ENCODE measurements at regions not wholly inside any gene's neighbourhood (a gene's known extent, or its start where the extent isn't known, plus 50 kb on each side); places are given as distances from the start of the nearest gene placed in this dataset.

DNA sequence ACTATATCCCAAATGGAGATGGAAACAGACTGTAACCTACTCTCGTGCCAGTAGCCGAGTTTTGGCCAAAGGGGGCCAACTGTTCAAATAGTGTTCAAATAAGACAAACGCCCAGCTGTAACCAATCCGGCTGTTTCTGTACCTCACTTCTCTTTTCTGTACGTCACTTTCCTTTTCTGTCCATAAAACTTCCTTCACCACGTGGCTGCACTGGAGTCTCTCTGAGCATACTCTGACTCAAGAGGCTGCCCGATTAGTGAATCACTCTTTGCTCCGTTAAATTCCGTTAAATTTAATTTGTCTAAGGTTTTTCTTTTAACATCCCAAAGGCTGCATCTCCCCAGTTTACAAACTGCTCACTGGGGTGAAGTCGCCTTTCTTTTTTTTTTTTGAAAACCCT is 219.2 kb upstream of the P2RY1 start:
- Histone ChIP-seq H3K4me3 (replicated peaks; ENCODE audit: insufficient read depth, low read length) (no peak overlapping the region), H3K27me3 (ENCODE audit: insufficient read depth, poor library complexity, severe bottlenecking) (no peaks in the 10 kb centered on the region), H3K27ac (replicated peaks) (no peak overlapping the region)
- DNase-seq (ENCODE audit: low read depth in 1 of 2, low spot score in 1 of 2): no peak
- TF ChIP-seq SPI1 (IDR thresholded peaks at IDR 0.05; ENCODE audit: borderline replicate concordance, low read depth) (no peak), POLR2AphosphoS5 (IDR thresholded peaks at IDR 0.05; ENCODE audit: low read depth) (no peak), GABPA (IDR thresholded peaks at IDR 0.05; ENCODE audit: low read depth) (no peak)
- TF ChIP-seq, protein P1, sequence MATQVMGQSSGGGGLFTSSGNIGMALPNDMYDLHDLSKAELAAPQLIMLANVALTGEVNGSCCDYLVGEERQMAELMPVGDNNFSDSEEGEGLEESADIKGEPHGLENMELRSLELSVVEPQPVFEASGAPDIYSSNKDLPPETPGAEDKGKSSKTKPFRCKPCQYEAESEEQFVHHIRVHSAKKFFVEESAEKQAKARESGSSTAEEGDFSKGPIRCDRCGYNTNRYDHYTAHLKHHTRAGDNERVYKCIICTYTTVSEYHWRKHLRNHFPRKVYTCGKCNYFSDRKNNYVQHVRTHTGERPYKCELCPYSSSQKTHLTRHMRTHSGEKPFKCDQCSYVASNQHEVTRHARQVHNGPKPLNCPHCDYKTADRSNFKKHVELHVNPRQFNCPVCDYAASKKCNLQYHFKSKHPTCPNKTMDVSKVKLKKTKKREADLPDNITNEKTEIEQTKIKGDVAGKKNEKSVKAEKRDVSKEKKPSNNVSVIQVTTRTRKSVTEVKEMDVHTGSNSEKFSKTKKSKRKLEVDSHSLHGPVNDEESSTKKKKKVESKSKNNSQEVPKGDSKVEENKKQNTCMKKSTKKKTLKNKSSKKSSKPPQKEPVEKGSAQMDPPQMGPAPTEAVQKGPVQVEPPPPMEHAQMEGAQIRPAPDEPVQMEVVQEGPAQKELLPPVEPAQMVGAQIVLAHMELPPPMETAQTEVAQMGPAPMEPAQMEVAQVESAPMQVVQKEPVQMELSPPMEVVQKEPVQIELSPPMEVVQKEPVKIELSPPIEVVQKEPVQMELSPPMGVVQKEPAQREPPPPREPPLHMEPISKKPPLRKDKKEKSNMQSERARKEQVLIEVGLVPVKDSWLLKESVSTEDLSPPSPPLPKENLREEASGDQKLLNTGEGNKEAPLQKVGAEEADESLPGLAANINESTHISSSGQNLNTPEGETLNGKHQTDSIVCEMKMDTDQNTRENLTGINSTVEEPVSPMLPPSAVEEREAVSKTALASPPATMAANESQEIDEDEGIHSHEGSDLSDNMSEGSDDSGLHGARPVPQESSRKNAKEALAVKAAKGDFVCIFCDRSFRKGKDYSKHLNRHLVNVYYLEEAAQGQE (IDR thresholded peaks at IDR 0.05; ENCODE audit: insufficient replicate concordance, low read depth): no peak
- TF ChIP-seq, protein P2, sequence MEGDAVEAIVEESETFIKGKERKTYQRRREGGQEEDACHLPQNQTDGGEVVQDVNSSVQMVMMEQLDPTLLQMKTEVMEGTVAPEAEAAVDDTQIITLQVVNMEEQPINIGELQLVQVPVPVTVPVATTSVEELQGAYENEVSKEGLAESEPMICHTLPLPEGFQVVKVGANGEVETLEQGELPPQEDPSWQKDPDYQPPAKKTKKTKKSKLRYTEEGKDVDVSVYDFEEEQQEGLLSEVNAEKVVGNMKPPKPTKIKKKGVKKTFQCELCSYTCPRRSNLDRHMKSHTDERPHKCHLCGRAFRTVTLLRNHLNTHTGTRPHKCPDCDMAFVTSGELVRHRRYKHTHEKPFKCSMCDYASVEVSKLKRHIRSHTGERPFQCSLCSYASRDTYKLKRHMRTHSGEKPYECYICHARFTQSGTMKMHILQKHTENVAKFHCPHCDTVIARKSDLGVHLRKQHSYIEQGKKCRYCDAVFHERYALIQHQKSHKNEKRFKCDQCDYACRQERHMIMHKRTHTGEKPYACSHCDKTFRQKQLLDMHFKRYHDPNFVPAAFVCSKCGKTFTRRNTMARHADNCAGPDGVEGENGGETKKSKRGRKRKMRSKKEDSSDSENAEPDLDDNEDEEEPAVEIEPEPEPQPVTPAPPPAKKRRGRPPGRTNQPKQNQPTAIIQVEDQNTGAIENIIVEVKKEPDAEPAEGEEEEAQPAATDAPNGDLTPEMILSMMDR (IDR thresholded peaks at IDR 0.05; ENCODE audit: insufficient read depth, low read length): no peak

DNA sequence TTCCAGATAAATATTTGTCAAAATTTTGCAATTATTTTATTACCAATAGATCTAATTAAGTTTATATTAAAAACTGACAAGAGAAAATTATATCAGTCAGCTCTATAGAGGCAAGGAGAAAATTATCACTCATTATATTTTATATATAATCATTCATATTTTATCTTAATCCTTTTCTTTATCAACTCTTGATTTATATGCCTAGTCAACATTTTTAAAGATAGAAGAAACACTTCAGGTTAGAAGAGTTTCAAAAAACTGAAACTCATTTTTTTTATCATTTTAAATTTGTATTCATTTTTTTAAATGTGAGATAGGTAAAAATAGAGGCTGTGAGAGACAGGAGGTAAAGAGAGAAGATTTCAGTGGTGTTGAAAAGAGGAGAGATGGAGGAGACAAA is 217.3 kb upstream of the P2RY1 start:
- no peak overlapping the region for H3K27ac ChIP-seq (replicated peaks)

DNA sequence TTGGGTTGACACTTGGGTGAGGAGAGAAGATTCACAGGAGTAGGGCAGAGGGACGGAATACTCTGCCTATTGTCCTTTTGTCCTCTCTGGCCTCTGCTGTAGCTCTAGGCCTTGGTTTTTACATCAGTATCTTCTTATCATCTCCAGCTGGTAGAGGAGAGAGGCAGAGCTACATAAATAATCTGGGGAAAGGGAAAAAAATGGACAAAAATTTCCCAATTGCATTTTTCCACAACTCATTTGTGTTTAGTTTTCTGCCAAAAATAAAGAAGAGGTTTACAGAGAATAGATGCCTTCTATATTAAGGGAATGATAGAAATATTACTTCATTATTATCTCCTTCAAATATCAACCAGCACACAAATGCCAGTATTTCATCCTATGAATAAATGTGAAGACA is 216.4 kb upstream of the P2RY1 start:
- TF ChIP-seq SPI1 (IDR thresholded peaks at IDR 0.05; ENCODE audit: borderline replicate concordance, low read depth): no peak
- no peak for DNase-seq (ENCODE audit: low read depth in 1 of 2, low spot score in 1 of 2)
- no peaks in the 10 kb centered on the region for H3K27me3 ChIP-seq (ENCODE audit: insufficient read depth, poor library complexity, severe bottlenecking)
- H3K4me3 ChIP-seq (replicated peaks; ENCODE audit: insufficient read depth, low read length): no peak overlapping the region
- H3K27ac ChIP-seq (replicated peaks): no peak overlapping the region

More for the DNA sequence above, 217.3 kb upstream of the P2RY1 start:
- H3K27me3 ChIP-seq (ENCODE audit: insufficient read depth, poor library complexity, severe bottlenecking): no peaks in the 10 kb centered on the region
- no peak overlapping the region for H3K4me3 ChIP-seq (replicated peaks; ENCODE audit: insufficient read depth, low read length)
- DNase-seq (ENCODE audit: low read depth in 1 of 2, low spot score in 1 of 2): no peak
- TF ChIP-seq SPI1 (IDR thresholded peaks at IDR 0.05; ENCODE audit: borderline replicate concordance, low read depth) (no peak), GABPA (IDR thresholded peaks at IDR 0.05; ENCODE audit: low read depth) (no peak), POLR2AphosphoS5 (IDR thresholded peaks at IDR 0.05; ENCODE audit: low read depth) (no peak)
- TF ChIP-seq, protein P2 (IDR thresholded peaks at IDR 0.05; ENCODE audit: insufficient read depth, low read length): no peak
- TF ChIP-seq, protein P1 (IDR thresholded peaks at IDR 0.05; ENCODE audit: insufficient replicate concordance, low read depth): no peak

DNA sequence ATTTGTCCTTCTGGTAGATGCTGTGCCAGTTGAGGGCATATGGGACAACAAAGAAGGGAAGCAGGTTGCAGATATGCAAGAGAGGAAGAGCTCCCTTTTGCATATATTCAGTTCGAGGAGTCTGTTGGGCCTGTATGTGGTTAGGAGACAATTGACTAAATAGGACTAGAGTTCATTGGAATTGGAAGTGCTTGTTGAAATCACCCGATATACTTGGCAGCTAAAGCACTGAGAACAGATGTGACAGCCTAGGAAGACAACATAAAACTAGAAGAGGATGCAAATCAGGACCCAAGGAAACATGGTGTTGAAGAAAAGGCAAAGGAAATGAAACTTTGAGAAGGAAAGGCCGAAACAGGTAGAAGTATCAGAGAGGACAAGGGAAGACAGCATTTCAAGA is 215.2 kb upstream of the P2RY1 start:
- no peak overlapping the region for H3K27ac ChIP-seq (replicated peaks)

More for the DNA sequence above, 215.2 kb upstream of the P2RY1 start:
- DNase-seq (ENCODE audit: low read depth in 1 of 2, low spot score in 1 of 2): no peak
- H3K27me3 ChIP-seq (ENCODE audit: insufficient read depth, poor library complexity, severe bottlenecking): no peaks in the 10 kb centered on the region
- TF ChIP-seq, protein P1 (IDR thresholded peaks at IDR 0.05; ENCODE audit: insufficient replicate concordance, low read depth): no peak
- TF ChIP-seq, protein P2 (IDR thresholded peaks at IDR 0.05; ENCODE audit: insufficient read depth, low read length): no peak
- TF ChIP-seq SPI1 (IDR thresholded peaks at IDR 0.05; ENCODE audit: borderline replicate concordance, low read depth) (no peak), GABPA (IDR thresholded peaks at IDR 0.05; ENCODE audit: low read depth) (no peak)
- H3K4me3 ChIP-seq (replicated peaks; ENCODE audit: insufficient read depth, low read length): no peak overlapping the region
